GM18907 (cell line): ENCODE measurements at regions not wholly inside any gene's neighbourhood (a gene's known extent, or its start where the extent isn't known, plus 50 kb on each side); places are given as distances from the start of the nearest gene placed in this dataset.

ENCODE experiments used
- ATAC-seq: cut with Tn5 transposase; IDR thresholded peaks from one replicate; pipeline ENCODE4 v1.9.1; 2021; ENCODE audit warnings: mild to moderate bottlenecking, moderate library complexity; ENCODE audit not compliant: unreplicated experiment

GRCh38 chr14:54206516-54206915, 190.3 kb upstream of the CDKN3 start:
- ATAC-seq = no peak

GRCh38 chr14:54207075-54207474, 189.7 kb upstream of the CDKN3 start:
- ATAC-seq = no peak

- ATAC-seq = no peak
Observed at GRCh38 chr14:54207476-54208462, 189.0 kb upstream of the CDKN3 start.

GRCh38 chr14:54208751-54209150, 188.1 kb upstream of the CDKN3 start:
- no peak for ATAC-seq

GRCh38 chr14:54209511-54210250, 187.1 kb upstream of the CDKN3 start:
- no peak for ATAC-seq

GRCh38 chr14:54211551-54212308, 185.1 kb upstream of the CDKN3 start:
- no peak for ATAC-seq

- no peak for ATAC-seq
Observed at GRCh38 chr14:54213536-54213935, 183.3 kb upstream of the CDKN3 start.

- ATAC-seq = no peak
Observed at GRCh38 chr14:54216827-54217226, 180.0 kb upstream of the CDKN3 start.

- ATAC-seq = no peak
Observed at GRCh38 chr14:54219261-54220070, 177.3 kb upstream of the CDKN3 start.

- ATAC-seq = no peak
Observed at GRCh38 chr14:54220071-54220703, 176.6 kb upstream of the CDKN3 start.

GRCh38 chr14:54220704-54221431, 175.9 kb upstream of the CDKN3 start:
- ATAC-seq = no peak

- ATAC-seq = no peak
Observed at GRCh38 chr14:54221432-54221803, 175.4 kb upstream of the CDKN3 start.

GRCh38 chr14:54221971-54222370, 174.8 kb upstream of the CDKN3 start:
- ATAC-seq = no peak

- ATAC-seq = no peak
Observed at GRCh38 chr14:54223831-54224402, 172.9 kb upstream of the CDKN3 start.

GRCh38 chr14:54225457-54226060, 171.2 kb upstream of the CDKN3 start:
- no peak for ATAC-seq

- no peak for ATAC-seq
Observed at GRCh38 chr14:54226103-54226502, 170.7 kb upstream of the CDKN3 start.

GRCh38 chr14:54226558-54226957, 170.2 kb upstream of the CDKN3 start:
- ATAC-seq = no peak

GRCh38 chr14:54229136-54229535, 167.7 kb upstream of the CDKN3 start:
- ATAC-seq = no peak

GRCh38 chr14:54230645-54231044, 166.2 kb upstream of the CDKN3 start:
- no peak for ATAC-seq
